MCF 10A (cell line): ENCODE measurements at regions not wholly inside any gene's neighbourhood (a gene's known extent, or its start where the extent isn't known, plus 50 kb on each side); places are given as distances from the start of the nearest gene placed in this dataset.

ENCODE experiments used
- BruUV-seq: library from RNA; stranded (reverse); fragments of 400-500 nt; replicated peaks from 2 replicates; lab custom pipeline; 2021; lab: Mats Ljungman, UMichigan
- CTCF ChIA-PET: fragments of 300-600 bp; sonication (Branson Sonifier 250); formaldehyde crosslinking; extraction: SDS; loops from one replicate; lab custom pipeline; 2021; ENCODE audit warnings: antibody characterized with exemption, inconsistent platforms; lab: Yijun Ruan, JAX
- POLR2A ChIA-PET: fragments of 300-600, 350-650 bp; sonication (Branson Sonifier 250); formaldehyde crosslinking; extraction: SDS; loops from one replicate; lab custom pipeline; 2020; ENCODE audit warnings: antibody characterized with exemption, inconsistent platforms; lab: Yijun Ruan, JAX
- DNase-seq: peaks from one replicate; pipeline ENCODE4 v3.0.0-alpha.2; 2018; ENCODE audit not compliant: unreplicated experiment
- H3K27ac Mint-ChIP-seq: one replicate; pipeline ENCODE4 v1.8.0; 2022; ENCODE audit warnings: mild to moderate bottlenecking, low read depth, mixed read lengths; ENCODE audit not compliant: unreplicated experiment
- H3K27me3 Mint-ChIP-seq: one replicate; pipeline ENCODE4 v1.8.0; 2022; ENCODE audit warnings: mixed read lengths; ENCODE audit not compliant: insufficient read depth, unreplicated experiment
- H3K36me3 Mint-ChIP-seq: one replicate; pipeline ENCODE4 v1.8.0; 2022; ENCODE audit warnings: mild to moderate bottlenecking, moderate library complexity, mixed read lengths; ENCODE audit not compliant: insufficient read depth, unreplicated experiment
- H3K4me1 Mint-ChIP-seq: one replicate; pipeline ENCODE4 v1.8.0; 2022; ENCODE audit warnings: mixed read lengths; ENCODE audit not compliant: insufficient read depth, unreplicated experiment
- H3K4me3 Mint-ChIP-seq: one replicate; pipeline ENCODE4 v1.8.0; 2022; ENCODE audit warnings: mild to moderate bottlenecking, moderate library complexity, mixed read lengths; ENCODE audit not compliant: unreplicated experiment
- H3K9me3 Mint-ChIP-seq: one replicate; pipeline ENCODE4 v1.8.0; 2022; ENCODE audit warnings: mixed read lengths; ENCODE audit not compliant: unreplicated experiment
- CTCF ChIP-seq: fragments of 200-600 bp; IDR thresholded peaks from one replicate; pipeline ENCODE4 v1.8.0; 2022; ENCODE audit warnings: antibody characterized with exemption, mild to moderate bottlenecking; ENCODE audit not compliant: unreplicated experiment
- intact Hi-C: fragments of 100-400 bp; cut with micrococcal nuclease; formaldehyde crosslinking; loops from 2 replicates; pipeline ENCODE4 v1.14.1; 2022

- DNase-seq, result no peak
- no peaks in the 10 kb centered on the region for H3K27me3 Mint-ChIP-seq
- peaks cover 17% of the 10 kb centered on the region for H3K4me1 Mint-ChIP-seq
- H3K36me3 Mint-ChIP-seq, result no peaks in the 10 kb centered on the region
- BruUV-seq, result no TSS peak
- POLR2A ChIA-PET, result no interaction called here
- intact Hi-C loops, result no loop called here
- H3K9me3 Mint-ChIP-seq, result no peaks in the 10 kb centered on the region
- no peak overlapping the region for H3K27ac Mint-ChIP-seq
- CTCF ChIA-PET, result interaction anchor here (1.0 kb wide), 1 partner anchor 45 kb away, joined by 3 read pairs; no protein-coding TSS in a partner anchor
- TF ChIP-seq CTCF, result no peak
- no peak overlapping the region for H3K4me3 Mint-ChIP-seq
These were observed 513.7 kb upstream of the PLXNA2 start for GRCh38 chr1:208757846-208758245.

- POLR2A ChIA-PET, result interaction anchor here (0.6 to 0.9 kb wide), 2 partner anchors 316 to 472 kb away, joined by 3 to 4 read pairs; no protein-coding TSS in a partner anchor
- CTCF ChIA-PET, result no interaction called here
- DNase-seq, result no peak
- Mint-ChIP-seq H3K36me3 (no peaks in the 10 kb centered on the region), H3K4me1 (peaks cover 17% of the 10 kb centered on the region), H3K27me3 (no peaks in the 10 kb centered on the region), H3K27ac (peak overlapping the region; percentile 0), H3K9me3 (no peaks in the 10 kb centered on the region), H3K4me3 (no peak overlapping the region)
- intact Hi-C loops, result no loop called here
- BruUV-seq, result no TSS peak
- TF ChIP-seq CTCF, result no peak
These were observed 515.1 kb upstream of the PLXNA2 start for GRCh38 chr1:208759255-208759654.

- no peak for DNase-seq
- no TSS peak for BruUV-seq
- intact Hi-C loops, result no loop called here
- Mint-ChIP-seq H3K27ac (no peak overlapping the region), H3K9me3 (no peaks in the 10 kb centered on the region), H3K4me3 (no peak overlapping the region), H3K36me3 (no peaks in the 10 kb centered on the region), H3K27me3 (no peaks in the 10 kb centered on the region), H3K4me1 (peaks cover 5% of the 10 kb centered on the region)
- ChIA-PET POLR2A (no interaction called here), CTCF (no interaction called here)
- TF ChIP-seq CTCF, result no peak
These were observed 519.8 kb upstream of the PLXNA2 start for GRCh38 chr1:208763971-208764370.

- no peak overlapping the region for H3K4me3 Mint-ChIP-seq
These were observed 522.6 kb upstream of the PLXNA2 start for GRCh38 chr1:208766832-208767231.

More at GRCh38 chr1:208766832-208767231, 522.6 kb upstream of the PLXNA2 start:
- intact Hi-C loops, result no loop called here
- BruUV-seq, result no TSS peak
- H3K27ac Mint-ChIP-seq, result no peak overlapping the region
- ChIA-PET CTCF (interaction anchor here (0.7 to 1.4 kb wide), 5 partner anchors 20 to 407 kb away, joined by 3 to 4 read pairs (median 3); no protein-coding TSS in a partner anchor), POLR2A (interaction anchor here (0.6 to 1.1 kb wide), 2 partner anchors 33 to 649 kb away, joined by 3 read pairs; no protein-coding TSS in a partner anchor)
- no peak for TF ChIP-seq CTCF
- DNase-seq, result no peak
- H3K36me3 Mint-ChIP-seq, result no peaks in the 10 kb centered on the region
- no peaks in the 10 kb centered on the region for H3K27me3 Mint-ChIP-seq
- no peaks in the 10 kb centered on the region for H3K9me3 Mint-ChIP-seq
- H3K4me1 Mint-ChIP-seq, result no peaks in the 10 kb centered on the region
